ENCODE measurements at regions not wholly inside any gene's neighbourhood (a gene's known extent, or its start where the extent isn't known, plus 50 kb on each side); places are given as distances from the start of the nearest gene placed in this dataset.

GRCh38 chr5:174363934-174364333, 318.4 kb downstream of the NSG2 start:
- Histone ChIP-seq H3K27ac (ENCODE audit: insufficient read depth, low read length) (no peak overlapping the region), H2AFZ (ENCODE audit: low read length) (no peak overlapping the region), H3K9me3 (ENCODE audit: control insufficient read depth, insufficient read depth, low read depth, low read length) (no peaks in the 10 kb centered on the region), H4K20me1 (ENCODE audit: control insufficient read depth, extremely low read depth, insufficient read depth, low read length) (no peaks in the 10 kb centered on the region), H3K36me3 (ENCODE audit: control insufficient read depth, insufficient read depth, low read length) (no peaks in the 10 kb centered on the region), H3K4me2 (ENCODE audit: extremely low read depth, insufficient read depth, low read length) (no peak overlapping the region), H3K79me2 (ENCODE audit: control insufficient read depth, insufficient read depth, low read length) (no peaks in the 10 kb centered on the region), H3K4me1 (ENCODE audit: control insufficient read depth, extremely low read depth, insufficient read depth, low read length) (no peaks in the 10 kb centered on the region), H3K27me3 (ENCODE audit: control insufficient read depth, insufficient read depth, low read length) (no peaks in the 10 kb centered on the region), H3K9ac (ENCODE audit: insufficient read depth, low read length) (no peak overlapping the region), H3K4me3 (replicated peaks in 1 of 4; ENCODE audit: control extremely low read depth in 1 of 4, insufficient read depth in 1 of 4, low read depth in 3 of 4, low read length in 4 of 4) (no peak overlapping the region)
- no peak for DNase-seq (ENCODE audit: low read depth in 2 of 2)
- no peak for TF ChIP-seq CTCF (conservative IDR thresholded peaks at IDR 0.05 in 1 of 2, IDR thresholded peaks at IDR 0.05 in 1 of 2; ENCODE audit: low read depth in 1 of 2, low read length in 2 of 2)
- no peak for TF ChIP-seq EZH2 (IDR thresholded peaks at IDR 0.05; ENCODE audit: low read length, missing control alignments)

GRCh38 chr5:174364676-174365075, 319.2 kb downstream of the NSG2 start:
- Histone ChIP-seq H3K9me3 (ENCODE audit: control insufficient read depth, insufficient read depth, low read depth, low read length) (no peaks in the 10 kb centered on the region), H3K36me3 (ENCODE audit: control insufficient read depth, insufficient read depth, low read length) (no peaks in the 10 kb centered on the region), H3K79me2 (ENCODE audit: control insufficient read depth, insufficient read depth, low read length) (no peaks in the 10 kb centered on the region), H2AFZ (ENCODE audit: low read length) (no peak overlapping the region), H3K27me3 (ENCODE audit: control insufficient read depth, insufficient read depth, low read length) (no peaks in the 10 kb centered on the region), H3K4me1 (ENCODE audit: control insufficient read depth, extremely low read depth, insufficient read depth, low read length) (no peaks in the 10 kb centered on the region), H3K4me3 (replicated peaks in 1 of 4; ENCODE audit: control extremely low read depth in 1 of 4, insufficient read depth in 1 of 4, low read depth in 3 of 4, low read length in 4 of 4) (no peak overlapping the region), H3K9ac (ENCODE audit: insufficient read depth, low read length) (no peak overlapping the region), H4K20me1 (ENCODE audit: control insufficient read depth, extremely low read depth, insufficient read depth, low read length) (no peaks in the 10 kb centered on the region), H3K27ac (ENCODE audit: insufficient read depth, low read length) (no peak overlapping the region), H3K4me2 (ENCODE audit: extremely low read depth, insufficient read depth, low read length) (no peak overlapping the region)
- no peak for DNase-seq (ENCODE audit: low read depth in 2 of 2)
- no peak for TF ChIP-seq CTCF (conservative IDR thresholded peaks at IDR 0.05 in 1 of 2, IDR thresholded peaks at IDR 0.05 in 1 of 2; ENCODE audit: low read depth in 1 of 2, low read length in 2 of 2)
- no peak for TF ChIP-seq EZH2 (IDR thresholded peaks at IDR 0.05; ENCODE audit: low read length, missing control alignments)

GRCh38 chr5:174371600-174372094, 326.1 kb downstream of the NSG2 start:
- DNase-seq (ENCODE audit: low read depth in 2 of 2) = peak in 1 of 2 donors; percentile 89
- no peak overlapping the region for H2AFZ ChIP-seq (ENCODE audit: low read length)

More at GRCh38 chr5:174371600-174372094, 326.1 kb downstream of the NSG2 start:
- Histone ChIP-seq H4K20me1 (ENCODE audit: control insufficient read depth, extremely low read depth, insufficient read depth, low read length) (no peaks in the 10 kb centered on the region), H3K27ac (ENCODE audit: insufficient read depth, low read length) (no peak overlapping the region), H3K9ac (ENCODE audit: insufficient read depth, low read length) (no peak overlapping the region), H3K4me1 (ENCODE audit: control insufficient read depth, extremely low read depth, insufficient read depth, low read length) (no peaks in the 10 kb centered on the region), H3K79me2 (ENCODE audit: control insufficient read depth, insufficient read depth, low read length) (no peaks in the 10 kb centered on the region), H3K36me3 (ENCODE audit: control insufficient read depth, insufficient read depth, low read length) (no peaks in the 10 kb centered on the region), H3K9me3 (ENCODE audit: control insufficient read depth, insufficient read depth, low read depth, low read length) (no peaks in the 10 kb centered on the region), H3K4me3 (replicated peaks in 1 of 4; ENCODE audit: control extremely low read depth in 1 of 4, insufficient read depth in 1 of 4, low read depth in 3 of 4, low read length in 4 of 4) (no peak overlapping the region), H3K4me2 (ENCODE audit: extremely low read depth, insufficient read depth, low read length) (no peak overlapping the region), H3K27me3 (ENCODE audit: control insufficient read depth, insufficient read depth, low read length) (no peaks in the 10 kb centered on the region)
- TF ChIP-seq EZH2 (IDR thresholded peaks at IDR 0.05; ENCODE audit: low read length, missing control alignments) = no peak
- no peak for TF ChIP-seq CTCF (conservative IDR thresholded peaks at IDR 0.05 in 1 of 2, IDR thresholded peaks at IDR 0.05 in 1 of 2; ENCODE audit: low read depth in 1 of 2, low read length in 2 of 2)
